T-helper 1 cell (primary cell): ENCODE measurements at regions not wholly inside any gene's neighbourhood (a gene's known extent, or its start where the extent isn't known, plus 50 kb on each side); places are given as distances from the start of the nearest gene placed in this dataset.
"Not testable (repeated sequence)": the region's sequence is repeated elsewhere in the genome, so short reads cannot be mapped to it uniquely, and the experiment has no call there.

ENCODE experiments used
- DNase-seq, 5 donors: peaks; one replicate each; pipeline ENCODE4 v3.0.0-alpha.2; 2012 to 2020

DNA sequence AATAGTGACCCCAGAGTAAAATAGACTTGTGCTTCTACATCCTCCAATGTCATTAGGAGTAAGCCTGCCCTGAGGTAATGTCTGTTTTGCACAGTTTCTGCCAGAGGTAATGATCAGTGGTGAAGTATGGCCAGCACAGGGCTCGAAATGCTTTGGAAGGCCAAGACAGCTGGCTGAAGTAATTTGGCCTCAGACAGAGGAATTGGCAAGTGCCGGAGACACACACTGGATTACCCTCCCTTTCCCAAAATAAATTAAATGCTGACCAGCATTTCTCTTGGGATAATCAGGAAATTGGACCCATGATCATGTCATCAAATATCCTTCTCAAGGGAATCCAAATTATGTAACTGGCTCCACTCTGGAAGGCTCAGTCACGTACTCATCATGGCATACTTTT lies 379.0 kb upstream of the CHST9 start:
- no peak for DNase-seq

- no peak for DNase-seq
These were observed 373.5 kb upstream of the CHST9 start for GRCh38 chr18:27558388-27559155.

DNA sequence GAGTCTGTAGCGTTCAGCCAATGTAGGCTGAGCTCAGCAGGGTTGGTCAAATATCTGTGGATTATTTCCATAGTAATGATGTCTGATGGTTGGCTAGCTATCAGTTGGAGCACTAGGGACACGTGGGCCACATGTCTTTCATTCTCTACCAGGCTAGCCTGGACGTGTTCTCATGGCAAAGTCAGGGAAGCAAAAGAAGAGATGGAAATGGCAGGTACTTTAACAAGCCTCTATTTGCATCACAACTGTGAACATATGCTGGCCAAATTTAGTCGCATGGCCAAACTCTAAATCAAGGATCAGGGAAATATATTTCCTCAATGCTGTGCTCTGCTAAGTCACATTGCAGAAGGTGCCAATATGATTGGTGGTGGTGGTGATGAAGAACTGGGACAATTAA lies 371.6 kb upstream of the CHST9 start:
- no peak for DNase-seq

GRCh38 chr18:27549335-27550039 lies 364.4 kb upstream of the CHST9 start:
- no peak for DNase-seq

DNA sequence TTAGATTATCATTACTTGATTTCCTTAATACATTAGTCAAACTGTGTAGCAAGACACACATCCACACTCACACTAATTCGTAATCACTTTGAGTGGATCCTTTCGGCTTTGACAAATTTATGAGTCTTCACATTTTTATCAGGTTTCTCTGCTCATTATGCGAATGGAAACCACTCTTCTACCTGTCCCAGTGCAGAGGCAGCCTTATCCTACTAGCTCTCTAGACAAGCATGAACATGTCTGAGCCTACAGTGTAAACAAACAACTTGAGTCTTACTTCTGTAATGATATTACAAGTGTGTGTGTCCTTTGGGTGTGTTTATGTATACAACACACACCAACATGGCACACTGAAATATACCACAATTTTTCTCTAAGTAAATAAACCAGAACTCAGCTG lies 361.9 kb upstream of the CHST9 start:
- DNase-seq, result no peak

- DNase-seq, result no peak
These were observed 359.1 kb upstream of the CHST9 start for GRCh38 chr18:27544206-27544605.

DNA sequence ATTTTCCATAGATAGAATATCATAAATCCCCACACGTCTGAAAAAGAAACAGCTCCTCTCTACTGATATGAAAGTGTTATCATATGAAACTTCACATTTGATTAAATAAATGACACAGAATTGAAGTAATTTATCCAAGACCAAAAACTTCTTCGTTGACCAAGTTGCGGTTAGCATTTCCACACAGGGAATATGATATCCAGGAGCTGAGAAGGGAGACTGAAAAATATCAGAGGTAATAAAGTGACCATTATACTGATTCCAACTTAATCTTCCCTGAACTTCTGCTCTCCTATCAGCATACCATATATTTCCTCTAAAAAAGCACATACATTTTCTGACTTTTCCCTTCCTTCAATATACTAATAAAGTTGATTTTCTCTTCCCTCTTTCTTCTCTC lies 356.2 kb upstream of the CHST9 start:
- no peak for DNase-seq

- no peak for DNase-seq
These were observed 355.0 kb upstream of the CHST9 start for GRCh38 chr18:27540111-27540510.

- DNase-seq, result no peak
These were observed 343.9 kb upstream of the CHST9 start for GRCh38 chr18:27528925-27529521.

DNA sequence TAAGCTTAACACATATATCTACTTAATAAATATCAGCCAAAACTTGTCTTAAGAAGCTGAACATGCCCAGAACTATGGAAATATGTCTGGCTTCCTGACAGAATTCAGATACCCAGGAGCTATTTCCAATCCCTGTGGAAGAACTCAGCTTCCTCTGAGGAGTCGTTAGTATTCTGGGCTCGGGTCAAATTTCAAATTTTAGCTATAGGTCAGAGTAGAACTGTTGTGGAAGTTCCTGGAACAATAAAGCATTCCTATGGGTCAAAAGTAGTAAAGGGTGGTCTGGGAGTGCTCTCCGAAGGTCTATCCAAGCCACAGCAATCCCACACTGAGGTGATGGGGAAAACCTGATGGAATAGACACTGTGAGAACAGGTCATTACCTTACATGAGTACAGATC lies 342.7 kb upstream of the CHST9 start:
- DNase-seq, result no peak

- DNase-seq, result no peak
These were observed 335.3 kb upstream of the CHST9 start for GRCh38 chr18:27520401-27520800.

DNA sequence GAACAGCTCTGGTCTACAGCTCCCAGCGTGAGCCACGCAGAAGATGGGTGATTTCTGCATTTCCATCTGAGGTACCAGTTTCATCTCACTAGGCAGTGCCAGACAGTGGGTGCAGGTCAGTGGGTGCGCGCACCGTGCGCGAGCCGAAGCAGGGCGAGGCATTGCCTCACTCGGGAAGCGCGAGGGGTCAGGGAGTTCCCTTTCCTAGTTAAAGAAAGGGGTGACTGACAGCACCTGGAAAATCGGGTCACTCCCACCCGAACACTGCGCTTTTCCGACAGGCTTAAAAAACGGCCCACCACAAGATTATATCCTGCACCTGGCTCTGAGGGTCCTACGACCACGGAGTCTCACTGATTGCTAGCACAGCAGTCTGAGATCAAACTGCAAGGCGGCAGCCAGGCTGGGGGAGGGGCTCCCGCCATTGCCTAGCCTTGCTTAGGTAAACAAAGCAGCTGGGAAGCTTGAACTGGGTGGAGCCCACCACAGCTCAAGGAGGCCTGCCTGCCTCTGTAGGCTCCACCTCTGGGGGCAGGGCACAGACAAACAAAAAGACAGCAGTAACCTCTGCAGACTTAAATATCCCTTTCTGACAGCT lies 325.0 kb upstream of the CHST9 start:
- not testable (repeated sequence) for DNase-seq

- no peak for DNase-seq
These were observed 316.6 kb upstream of the CHST9 start for GRCh38 chr18:27501671-27502070.

- DNase-seq, result no peak
These were observed 315.4 kb upstream of the CHST9 start for GRCh38 chr18:27500531-27500930.

DNA sequence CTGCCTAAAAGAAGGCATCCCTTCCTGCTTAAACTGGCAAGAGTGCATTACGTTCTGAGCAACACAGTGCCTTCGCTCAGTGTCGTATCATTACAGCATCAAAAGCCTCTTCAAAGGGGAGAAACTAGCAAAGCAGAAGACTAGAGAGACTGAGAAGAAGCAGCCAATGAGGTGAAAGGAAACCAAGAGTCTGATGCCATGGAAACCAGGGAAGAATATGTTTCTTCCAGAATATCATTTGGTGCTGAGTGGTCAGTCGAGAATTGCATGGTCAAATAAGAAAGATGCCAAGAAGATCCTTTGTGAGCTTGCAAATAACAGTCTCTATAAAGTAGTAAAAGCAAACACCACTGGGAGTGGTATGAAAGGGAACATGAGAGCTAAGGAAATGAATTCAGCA lies 312.1 kb upstream of the CHST9 start:
- no peak for DNase-seq

DNA sequence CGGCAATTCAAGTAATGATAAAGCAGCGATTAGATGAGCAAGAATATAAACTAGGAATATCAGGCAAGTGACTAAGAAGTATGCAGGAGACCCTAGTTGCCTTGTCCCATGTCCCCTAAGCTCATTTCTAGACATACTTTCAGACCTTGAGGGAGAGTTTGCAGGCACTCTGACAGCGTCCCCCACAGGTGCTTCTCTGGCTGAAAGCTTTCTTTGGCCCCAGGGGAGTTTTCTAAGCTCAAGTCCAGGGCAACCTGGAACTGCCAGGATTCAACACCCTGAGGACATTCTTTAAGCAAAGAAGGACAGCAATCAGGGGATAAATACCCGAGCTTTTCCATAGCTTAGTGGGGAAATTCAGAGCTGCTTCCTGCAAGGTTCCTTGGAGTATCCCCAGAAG lies 308.1 kb upstream of the CHST9 start:
- DNase-seq, result no peak

DNA sequence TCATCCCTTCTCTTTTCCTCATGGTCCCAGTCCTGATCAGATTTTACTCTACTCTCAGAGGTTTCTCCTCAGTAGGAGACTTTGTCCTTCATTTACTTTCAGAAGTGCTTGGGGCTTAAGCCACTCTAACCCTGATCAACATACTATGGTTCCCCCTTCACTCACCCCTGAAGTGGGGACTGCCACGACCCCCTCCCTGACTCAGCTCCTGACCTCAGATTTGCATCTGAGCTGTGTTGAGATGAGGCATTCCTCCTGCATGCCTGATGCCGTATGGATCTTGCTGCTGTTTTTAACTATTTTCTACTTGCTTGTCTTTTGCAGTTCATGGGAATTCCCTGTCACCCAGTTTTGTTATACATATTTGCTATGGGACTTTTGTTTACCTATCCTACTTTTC lies 306.7 kb upstream of the CHST9 start:
- DNase-seq, result no peak

GRCh38 chr18:27483276-27483675 lies 298.2 kb upstream of the CHST9 start:
- DNase-seq, result no peak

GRCh38 chr18:27478459-27478858 lies 293.4 kb upstream of the CHST9 start:
- DNase-seq, result no peak

- no peak for DNase-seq
These were observed 288.2 kb upstream of the CHST9 start for GRCh38 chr18:27473318-27473717.

- no peak for DNase-seq
These were observed 282.0 kb upstream of the CHST9 start for GRCh38 chr18:27467073-27467472.

GRCh38 chr18:27461957-27462356 lies 276.8 kb upstream of the CHST9 start:
- DNase-seq, result no peak

DNA sequence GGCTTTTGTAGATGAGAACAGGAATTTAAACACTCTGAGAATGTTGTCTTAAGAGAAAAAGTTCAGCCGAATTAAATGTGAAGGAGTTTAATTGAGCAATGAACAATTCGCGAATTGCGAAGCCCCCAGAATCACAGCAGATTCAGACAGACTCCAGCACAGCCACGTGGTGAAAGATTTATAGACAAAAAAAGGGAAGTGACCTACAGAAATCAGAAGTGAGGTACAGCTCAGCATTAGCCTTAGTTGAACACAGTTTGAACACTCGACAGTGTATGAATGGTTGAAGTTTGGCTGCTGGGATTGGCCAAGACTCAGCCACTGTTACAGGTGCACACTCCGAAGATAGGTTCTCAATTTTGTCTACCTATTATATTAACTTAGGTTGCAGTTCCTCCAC lies 264.0 kb upstream of the CHST9 start:
- no peak for DNase-seq

- DNase-seq, result no peak
These were observed 262.8 kb upstream of the CHST9 start for GRCh38 chr18:27447930-27448329.
